Psoas muscle (tissue), 7 donors: ENCODE measurements at regions not wholly inside any gene's neighbourhood (a gene's known extent, or its start where the extent isn't known, plus 50 kb on each side); places are given as distances from the start of the nearest gene placed in this dataset.

Source experiments
- ATAC-seq, 4 donors: fragments of 200-7000 bp; cut with Tn5 transposase; one replicate each; pipeline ENCODE4 v1.9.1; 2020; ENCODE audit warnings: moderate library complexity in 3 of 4, mild to moderate bottlenecking in 2 of 4
- DNase-seq, 2 donors: peaks; one replicate each; pipeline ENCODE4 v3.0.0-alpha.2; 2020
- H3K27ac ChIP-seq: fragments of 200-600 bp; one replicate; pipeline ENCODE4 v1.8.0; 2022
- H3K27me3 ChIP-seq, 3 donors: fragments of 200-600 bp in 1 of 3; one replicate each; pipeline versions ENCODE4 v1.6.1 to v1.8.0; 2013 to 2022; ENCODE audit warnings: low read length in 2 of 3, mild to moderate bottlenecking in 2 of 3, moderate library complexity in 1 of 3; ENCODE audit not compliant: insufficient read depth in 3 of 3
- H3K36me3 ChIP-seq, 2 donors: fragments of 200-600 bp in 1 of 2; one replicate each; pipeline versions ENCODE4 v1.6.1 to v1.8.0; 2013 to 2022; ENCODE audit warnings: low read depth in 1 of 2, mild to moderate bottlenecking in 1 of 2, moderate library complexity in 1 of 2; ENCODE audit not compliant: insufficient read depth in 1 of 2
- H3K4me1 ChIP-seq: fragments of 200-600 bp; one replicate; pipeline ENCODE4 v1.8.0; 2022
- H3K4me3 ChIP-seq: fragments of 200-600 bp; one replicate; pipeline ENCODE4 v1.8.0; 2022; ENCODE audit warnings: mild to moderate bottlenecking
- H3K9me3 ChIP-seq: fragments of 200-600 bp; one replicate; pipeline ENCODE4 v1.8.0; 2022
- CTCF ChIP-seq: fragments of 200-600 bp; IDR thresholded peaks from one replicate; pipeline ENCODE4 v1.8.0; 2022; ENCODE audit warnings: antibody characterized with exemption
- WGBS, 3 donors: extraction: QIAGEN DNeasy Blood & Tissue Kit; methylation state at CpG; one replicate each; pipeline versions ENCODE4 v1.1.6 to v1.1.7; 2013; 5-methylcytosine and 5-hydroxymethylcytosine counted together
- intact Hi-C, 2 donors: fragments of 100-400 bp; cut with DNase I; formaldehyde crosslinking; loops; one replicate each; pipeline versions ENCODE4 v1.11.0 to v1.14.2; 2022
- donor health status: healthy with polysubstance abuse.
- donor health status: DM: no; HTN: no; CAD: no; lungs with moderate emphysema.
- donor health status: Bipolar disorder and iron deficiency.
- donor health status: healthy.
- donor health status: DM: yes; HTN: yes; CAD: no.
- donor health status: DM: no; HTN: no; CAD: no.
- donor health status: DM: yes; HTN: yes; CAD: no.

GRCh38 chr4:37138019-37138653 lies 106.4 kb upstream of the NWD2 start:
- Histone ChIP-seq H3K4me1 (no peaks in the 10 kb centered on the region), H3K27me3 (no peaks in the 10 kb centered on the region), H3K4me3 (no peak overlapping the region), H3K9me3 (no peaks in the 10 kb centered on the region), H3K27ac (no peak overlapping the region), H3K36me3 (no peaks in the 10 kb centered on the region)
- intact Hi-C loops = no loop called here
- TF ChIP-seq CTCF = no peak
- DNase-seq (no peak), ATAC-seq (no peak)
- 40 to 48% (median 46%) methylated on average over 2 of the region's 2 CpGs for WGBS, 3 donors

GRCh38 chr4:37138789-37139188 lies 105.8 kb upstream of the NWD2 start:
- no peak for TF ChIP-seq CTCF
- Histone ChIP-seq H3K4me1 (no peaks in the 10 kb centered on the region), H3K27ac (no peak overlapping the region), H3K27me3 (no peaks in the 10 kb centered on the region), H3K36me3 (no peaks in the 10 kb centered on the region), H3K4me3 (no peak overlapping the region), H3K9me3 (no peaks in the 10 kb centered on the region)
- DNase-seq = no peak
- WGBS, 3 donors = 21 to 25% (median 25%) methylated on average over 2 of the region's 2 CpGs
- no peak for ATAC-seq
- intact Hi-C loops = no loop called here

GRCh38 chr4:37139987-37140386 lies 104.6 kb upstream of the NWD2 start:
- DNase-seq (no peak), ATAC-seq (no peak)
- H3K27ac ChIP-seq = no peak overlapping the region
- intact Hi-C loops = no loop called here
- H3K27me3 ChIP-seq = no peaks in the 10 kb centered on the region
- no peak for TF ChIP-seq CTCF
- H3K9me3 ChIP-seq = no peaks in the 10 kb centered on the region
- no peaks in the 10 kb centered on the region for H3K36me3 ChIP-seq
- no peak overlapping the region for H3K4me3 ChIP-seq
- no peaks in the 10 kb centered on the region for H3K4me1 ChIP-seq
- 52 to 65% (median 55%) methylated on average over 1 of the region's 1 CpG for WGBS, 3 donors

GRCh38 chr4:37146260-37146659 lies 98.3 kb upstream of the NWD2 start:
- no peak for TF ChIP-seq CTCF
- Histone ChIP-seq H3K4me3 (no peak overlapping the region), H3K36me3 (no peaks in the 10 kb centered on the region), H3K27me3 (no peaks in the 10 kb centered on the region), H3K9me3 (no peaks in the 10 kb centered on the region), H3K4me1 (no peaks in the 10 kb centered on the region), H3K27ac (no peak overlapping the region)
- ATAC-seq (no peak), DNase-seq (no peak)
- intact Hi-C loops = loop anchor here in 1 of 2 donors (1.0 kb wide), 1 partner anchor 18 kb away; no protein-coding TSS in a partner anchor
- WGBS, 3 donors = 56 to 63% (median 63%) methylated on average over 2 of the region's 2 CpGs
